ENCODE measurements at regions not wholly inside any gene's neighbourhood (a gene's known extent, or its start where the extent isn't known, plus 50 kb on each side); places are given as distances from the start of the nearest gene placed in this dataset.

- Histone ChIP-seq H3K9me3 (ENCODE audit: control insufficient read depth in 1 of 2, insufficient read depth in 1 of 2, low read depth in 1 of 2, low read length in 2 of 2) (no peaks in the 10 kb centered on the region), H3K9ac (ENCODE audit: low read length) (no peak overlapping the region), H3K9me2 (ENCODE audit: insufficient read depth) (no peaks in the 10 kb centered on the region), H3K79me2 (ENCODE audit: insufficient read depth, low read length) (no peaks in the 10 kb centered on the region), H3K27ac (ENCODE audit: low read depth, low read length) (no peak overlapping the region), H3K4me1 (ENCODE audit: control insufficient read depth in 1 of 2, insufficient read depth in 2 of 2, low read length in 2 of 2) (0 out of 4 replicates have a peak, but pooled peaks cover 0 to 3% of the 10 kb centered on the region in 2 experiments), H3K4me3 (replicated peaks in 1 of 2; ENCODE audit: low read depth in 1 of 2, low read length in 2 of 2) (no peak overlapping the region), H4K20me1 (ENCODE audit: insufficient read depth) (no peaks in the 10 kb centered on the region), H3K27me3 (ENCODE audit: insufficient read depth, low read length) (no peaks in the 10 kb centered on the region), H2AFZ (ENCODE audit: low read depth, low read length, poor library complexity, severe bottlenecking) (no peak overlapping the region), H3K36me3 (ENCODE audit: control insufficient read depth in 1 of 2, insufficient read depth in 2 of 2, low read length in 2 of 2) (no peaks in the 10 kb centered on the region), H3K4me2 (ENCODE audit: low read length) (no peak overlapping the region)
- intact Hi-C loops (cut with micrococcal nuclease), result no loop called here
- ChIA-PET POLR2A (no interaction called here), CTCF (no interaction called here), RAD21 (ENCODE audit: low non-redundant PET in 1 of 2, low total read pairs in 2 of 2, uncharacterized antibody in 2 of 2, unreplicated experiment in 2 of 2) (interaction anchor here in 1 of 2 experiments (0.6 kb wide), 1 partner anchor 91 kb away, joined by 3 read pairs; no protein-coding TSS in a partner anchor)
- no peak for ATAC-seq
- no TSS peak for BruUV-seq (replicated peaks)
- no peak for TF ChIP-seq SIN3A (IDR thresholded peaks at IDR 0.05; ENCODE audit: low read depth)
- no peak for TF ChIP-seq POLR2AphosphoS5 (IDR thresholded peaks at IDR 0.05; ENCODE audit: low read depth, low read length)
- TF ChIP-seq JUND (IDR thresholded peaks at IDR 0.05), result no peak
- no peak for TF ChIP-seq REST (IDR thresholded peaks at IDR 0.05; ENCODE audit: low read depth)
- no peak for TF ChIP-seq EZH2 (IDR thresholded peaks at IDR 0.05)
- TF ChIP-seq EGR1 (IDR thresholded peaks at IDR 0.05; ENCODE audit: low read depth), result no peak
- no peak for TF ChIP-seq YY1 (IDR thresholded peaks at IDR 0.05; ENCODE audit: extremely low read depth, insufficient replicate concordance, low read depth, low read length)
- no peak for TF ChIP-seq ELF1 (IDR thresholded peaks at IDR 0.05; ENCODE audit: borderline replicate concordance, low read depth)
- TF ChIP-seq ZFX (IDR thresholded peaks at IDR 0.05), result no peak
- TF ChIP-seq, protein P1, sequence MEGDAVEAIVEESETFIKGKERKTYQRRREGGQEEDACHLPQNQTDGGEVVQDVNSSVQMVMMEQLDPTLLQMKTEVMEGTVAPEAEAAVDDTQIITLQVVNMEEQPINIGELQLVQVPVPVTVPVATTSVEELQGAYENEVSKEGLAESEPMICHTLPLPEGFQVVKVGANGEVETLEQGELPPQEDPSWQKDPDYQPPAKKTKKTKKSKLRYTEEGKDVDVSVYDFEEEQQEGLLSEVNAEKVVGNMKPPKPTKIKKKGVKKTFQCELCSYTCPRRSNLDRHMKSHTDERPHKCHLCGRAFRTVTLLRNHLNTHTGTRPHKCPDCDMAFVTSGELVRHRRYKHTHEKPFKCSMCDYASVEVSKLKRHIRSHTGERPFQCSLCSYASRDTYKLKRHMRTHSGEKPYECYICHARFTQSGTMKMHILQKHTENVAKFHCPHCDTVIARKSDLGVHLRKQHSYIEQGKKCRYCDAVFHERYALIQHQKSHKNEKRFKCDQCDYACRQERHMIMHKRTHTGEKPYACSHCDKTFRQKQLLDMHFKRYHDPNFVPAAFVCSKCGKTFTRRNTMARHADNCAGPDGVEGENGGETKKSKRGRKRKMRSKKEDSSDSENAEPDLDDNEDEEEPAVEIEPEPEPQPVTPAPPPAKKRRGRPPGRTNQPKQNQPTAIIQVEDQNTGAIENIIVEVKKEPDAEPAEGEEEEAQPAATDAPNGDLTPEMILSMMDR (IDR thresholded peaks at IDR 0.05 in 2 of 3, conservative IDR thresholded peaks at IDR 0.05 in 1 of 3; ENCODE audit: borderline replicate concordance in 1 of 3, insufficient read depth in 1 of 3, low read depth in 2 of 3, low read length in 2 of 3), result no peak
- TF ChIP-seq, protein P2, sequence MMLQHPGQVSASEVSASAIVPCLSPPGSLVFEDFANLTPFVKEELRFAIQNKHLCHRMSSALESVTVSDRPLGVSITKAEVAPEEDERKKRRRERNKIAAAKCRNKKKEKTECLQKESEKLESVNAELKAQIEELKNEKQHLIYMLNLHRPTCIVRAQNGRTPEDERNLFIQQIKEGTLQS (IDR thresholded peaks at IDR 0.05), result no peak
- no peak for TF ChIP-seq MAX (IDR thresholded peaks at IDR 0.05)
- TF ChIP-seq, protein P3, sequence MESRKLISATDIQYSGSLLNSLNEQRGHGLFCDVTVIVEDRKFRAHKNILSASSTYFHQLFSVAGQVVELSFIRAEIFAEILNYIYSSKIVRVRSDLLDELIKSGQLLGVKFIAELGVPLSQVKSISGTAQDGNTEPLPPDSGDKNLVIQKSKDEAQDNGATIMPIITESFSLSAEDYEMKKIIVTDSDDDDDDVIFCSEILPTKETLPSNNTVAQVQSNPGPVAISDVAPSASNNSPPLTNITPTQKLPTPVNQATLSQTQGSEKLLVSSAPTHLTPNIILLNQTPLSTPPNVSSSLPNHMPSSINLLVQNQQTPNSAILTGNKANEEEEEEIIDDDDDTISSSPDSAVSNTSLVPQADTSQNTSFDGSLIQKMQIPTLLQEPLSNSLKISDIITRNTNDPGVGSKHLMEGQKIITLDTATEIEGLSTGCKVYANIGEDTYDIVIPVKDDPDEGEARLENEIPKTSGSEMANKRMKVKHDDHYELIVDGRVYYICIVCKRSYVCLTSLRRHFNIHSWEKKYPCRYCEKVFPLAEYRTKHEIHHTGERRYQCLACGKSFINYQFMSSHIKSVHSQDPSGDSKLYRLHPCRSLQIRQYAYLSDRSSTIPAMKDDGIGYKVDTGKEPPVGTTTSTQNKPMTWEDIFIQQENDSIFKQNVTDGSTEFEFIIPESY (IDR thresholded peaks at IDR 0.05; ENCODE audit: extremely low read depth, insufficient replicate concordance, low read length), result no peak
- TF ChIP-seq EZH2phosphoT487 (IDR thresholded peaks at IDR 0.05; ENCODE audit: borderline replicate concordance), result no peak
- no peak for TF ChIP-seq FOSL1 (IDR thresholded peaks at IDR 0.05; ENCODE audit: low read depth)
- TF ChIP-seq SRF (IDR thresholded peaks at IDR 0.05; ENCODE audit: low read depth), result no peak
- TF ChIP-seq CEBPB (IDR thresholded peaks at IDR 0.05; ENCODE audit: low read depth), result no peak
- TF ChIP-seq ZNF274 (IDR thresholded peaks at IDR 0.05; ENCODE audit: low read depth, low read length), result no peak
- no peak for TF ChIP-seq CBX3 (IDR thresholded peaks at IDR 0.05; ENCODE audit: low read depth)
- DNase-seq (ENCODE audit: low read depth, low spot score), result no peak
These were observed 74.1 kb downstream of the LYZL2 start for GRCh38 chr10:30555465-30555864.
